Epidermal melanocyte (primary cell): ENCODE measurements at regions not wholly inside any gene's neighbourhood (a gene's known extent, or its start where the extent isn't known, plus 50 kb on each side); places are given as distances from the start of the nearest gene placed in this dataset.
A peak's percentile ranks its signal among the peaks of the same experiment; 100 is the strongest.
"Not testable (repeated sequence)": the region's sequence is repeated elsewhere in the genome, so short reads cannot be mapped to it uniquely, and the experiment has no call there.

Experiments
- DNase-seq: peaks from one replicate; pipeline ENCODE4 v3.0.0; 2011; ENCODE audit warnings: low spot score; ENCODE audit not compliant: insufficient read length

GRCh38 chr9:106218427-106218826 is 524.1 kb downstream of the TMEM38B start:
- no peak for DNase-seq

GRCh38 chr9:106218854-106219253 is 524.5 kb downstream of the TMEM38B start:
- DNase-seq = no peak

- no peak for DNase-seq
Observed at GRCh38 chr9:106220415-106220814, 526.1 kb downstream of the TMEM38B start.

GRCh38 chr9:106228861-106229260 is 534.5 kb downstream of the TMEM38B start:
- DNase-seq = no peak

- no peak for DNase-seq
Observed at GRCh38 chr9:106233116-106233515, 538.8 kb downstream of the TMEM38B start.

- not testable (repeated sequence) for DNase-seq
Observed at GRCh38 chr9:106260908-106261307, 566.6 kb downstream of the TMEM38B start.

GRCh38 chr9:106277966-106278365 is 583.6 kb downstream of the TMEM38B start:
- DNase-seq = peak; percentile 17

GRCh38 chr9:106283769-106284168 is 579.2 kb upstream of the ZNF462 start:
- DNase-seq = no peak

- no peak for DNase-seq
Observed at GRCh38 chr9:106284296-106284695, 578.7 kb upstream of the ZNF462 start.

GRCh38 chr9:106286249-106286648 is 576.7 kb upstream of the ZNF462 start:
- no peak for DNase-seq

GRCh38 chr9:106287091-106287631 is 575.8 kb upstream of the ZNF462 start:
- DNase-seq = no peak

- no peak for DNase-seq
Observed at GRCh38 chr9:106287731-106288130, 575.2 kb upstream of the ZNF462 start.

- no peak for DNase-seq
Observed at GRCh38 chr9:106288689-106289088, 574.3 kb upstream of the ZNF462 start.

- DNase-seq = no peak
Observed at GRCh38 chr9:106291786-106292185, 571.2 kb upstream of the ZNF462 start.

- no peak for DNase-seq
Observed at GRCh38 chr9:106296426-106296825, 566.5 kb upstream of the ZNF462 start.

- no peak for DNase-seq
Observed at GRCh38 chr9:106298997-106299396, 564.0 kb upstream of the ZNF462 start.

- no peak for DNase-seq
Observed at GRCh38 chr9:106304401-106304920, 558.5 kb upstream of the ZNF462 start.

GRCh38 chr9:106305428-106306133 is 557.4 kb upstream of the ZNF462 start:
- DNase-seq = no peak

GRCh38 chr9:106307670-106308069 is 555.3 kb upstream of the ZNF462 start:
- DNase-seq = no peak

- DNase-seq = no peak
Observed at GRCh38 chr9:106309925-106310324, 553.0 kb upstream of the ZNF462 start.

- DNase-seq = no peak
Observed at GRCh38 chr9:106310782-106311181, 552.2 kb upstream of the ZNF462 start.

- no peak for DNase-seq
Observed at GRCh38 chr9:106312906-106313305, 550.1 kb upstream of the ZNF462 start.

- no peak for DNase-seq
Observed at GRCh38 chr9:106314476-106314875, 548.5 kb upstream of the ZNF462 start.
